ENCODE measurements at regions not wholly inside any gene's neighbourhood (a gene's known extent, or its start where the extent isn't known, plus 50 kb on each side); places are given as distances from the start of the nearest gene placed in this dataset.

DNA sequence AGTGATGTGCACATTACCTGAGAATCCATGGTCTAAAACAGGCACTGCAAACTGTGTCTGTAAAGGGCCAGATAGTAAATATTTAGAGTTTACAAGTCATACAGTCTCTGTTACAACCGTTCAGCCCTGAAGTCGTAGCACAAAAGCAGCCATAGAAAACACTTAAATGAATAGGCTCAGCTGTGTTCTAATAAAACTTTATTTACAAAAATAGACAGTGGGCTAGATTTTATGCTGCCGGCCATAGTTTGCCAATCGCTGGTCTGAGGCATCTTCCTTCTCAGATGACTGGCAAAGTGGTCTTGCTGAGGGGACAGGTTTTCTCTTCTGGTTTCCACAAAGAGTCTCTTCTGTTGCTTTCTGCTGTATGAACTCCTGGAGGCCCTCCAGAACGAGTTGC, 121.7 kb downstream of the EMX2 start:
- ChIA-PET CTCF (no interaction called here), POLR2A (no interaction called here)
- H3K4me3 ChIP-seq (ENCODE audit: low read depth, low read length) = no peak overlapping the region
- DNase-seq (ENCODE audit: low read depth, low spot score) = no peak
- TF ChIP-seq, protein P1, sequence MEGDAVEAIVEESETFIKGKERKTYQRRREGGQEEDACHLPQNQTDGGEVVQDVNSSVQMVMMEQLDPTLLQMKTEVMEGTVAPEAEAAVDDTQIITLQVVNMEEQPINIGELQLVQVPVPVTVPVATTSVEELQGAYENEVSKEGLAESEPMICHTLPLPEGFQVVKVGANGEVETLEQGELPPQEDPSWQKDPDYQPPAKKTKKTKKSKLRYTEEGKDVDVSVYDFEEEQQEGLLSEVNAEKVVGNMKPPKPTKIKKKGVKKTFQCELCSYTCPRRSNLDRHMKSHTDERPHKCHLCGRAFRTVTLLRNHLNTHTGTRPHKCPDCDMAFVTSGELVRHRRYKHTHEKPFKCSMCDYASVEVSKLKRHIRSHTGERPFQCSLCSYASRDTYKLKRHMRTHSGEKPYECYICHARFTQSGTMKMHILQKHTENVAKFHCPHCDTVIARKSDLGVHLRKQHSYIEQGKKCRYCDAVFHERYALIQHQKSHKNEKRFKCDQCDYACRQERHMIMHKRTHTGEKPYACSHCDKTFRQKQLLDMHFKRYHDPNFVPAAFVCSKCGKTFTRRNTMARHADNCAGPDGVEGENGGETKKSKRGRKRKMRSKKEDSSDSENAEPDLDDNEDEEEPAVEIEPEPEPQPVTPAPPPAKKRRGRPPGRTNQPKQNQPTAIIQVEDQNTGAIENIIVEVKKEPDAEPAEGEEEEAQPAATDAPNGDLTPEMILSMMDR (IDR thresholded peaks at IDR 0.05; ENCODE audit: insufficient read depth, low read length, missing control alignments) = no peak

DNA sequence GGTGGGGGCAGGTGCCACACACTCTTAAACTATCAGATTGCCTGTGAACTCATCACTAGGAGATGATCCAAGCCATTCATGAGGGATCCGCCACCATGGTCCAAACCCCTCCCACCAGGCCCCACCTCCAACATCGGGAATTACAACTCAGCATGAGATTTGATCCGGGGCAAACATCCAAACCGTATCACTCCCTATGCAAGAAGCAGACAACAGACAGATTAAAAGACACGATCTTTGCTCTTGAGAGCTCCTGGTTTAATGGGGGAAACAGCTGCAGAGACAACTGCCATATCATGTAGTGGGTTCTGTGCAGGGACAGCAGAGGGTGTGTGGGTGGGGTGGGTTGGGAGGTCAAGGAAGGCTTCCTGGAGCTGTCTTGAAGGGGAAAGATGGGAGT, 123.6 kb downstream of the EMX2 start:
- ChIA-PET POLR2A (interaction anchor here (0.6 kb wide), 1 partner anchor 11 kb away, joined by 3 read pairs; no protein-coding TSS in a partner anchor), CTCF (no interaction called here)
- DNase-seq (ENCODE audit: low read depth, low spot score) = no peak
- no peak overlapping the region for H3K4me3 ChIP-seq (ENCODE audit: low read depth, low read length)
- TF ChIP-seq, protein P1 (IDR thresholded peaks at IDR 0.05; ENCODE audit: insufficient read depth, low read length, missing control alignments) = no peak

DNA sequence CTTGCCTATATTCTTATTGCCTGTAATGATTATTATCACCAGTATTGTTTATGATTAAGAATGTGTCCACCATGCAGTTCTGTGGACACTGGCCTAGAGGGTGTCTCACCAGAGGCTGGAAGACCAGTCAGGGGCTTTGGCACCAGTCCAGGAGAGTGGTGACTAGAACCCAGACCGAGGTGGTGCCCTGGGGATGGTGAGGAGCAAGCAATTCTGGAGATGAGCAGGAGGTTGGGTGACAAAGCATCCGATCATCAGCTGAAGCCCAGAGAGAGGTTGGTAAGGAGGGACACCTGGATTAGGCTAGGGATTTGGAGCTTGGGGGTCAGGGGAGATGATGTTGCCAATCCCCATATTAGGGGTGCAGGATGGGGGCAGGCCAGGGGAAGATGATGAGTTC, 124.4 kb downstream of the EMX2 start:
- CTCF ChIA-PET = no interaction called here
- POLR2A ChIA-PET = no interaction called here
- no peak overlapping the region for H3K4me3 ChIP-seq (ENCODE audit: low read depth, low read length)
- TF ChIP-seq, protein P1 (IDR thresholded peaks at IDR 0.05; ENCODE audit: insufficient read depth, low read length, missing control alignments) = no peak
- DNase-seq (ENCODE audit: low read depth, low spot score) = no peak

DNA sequence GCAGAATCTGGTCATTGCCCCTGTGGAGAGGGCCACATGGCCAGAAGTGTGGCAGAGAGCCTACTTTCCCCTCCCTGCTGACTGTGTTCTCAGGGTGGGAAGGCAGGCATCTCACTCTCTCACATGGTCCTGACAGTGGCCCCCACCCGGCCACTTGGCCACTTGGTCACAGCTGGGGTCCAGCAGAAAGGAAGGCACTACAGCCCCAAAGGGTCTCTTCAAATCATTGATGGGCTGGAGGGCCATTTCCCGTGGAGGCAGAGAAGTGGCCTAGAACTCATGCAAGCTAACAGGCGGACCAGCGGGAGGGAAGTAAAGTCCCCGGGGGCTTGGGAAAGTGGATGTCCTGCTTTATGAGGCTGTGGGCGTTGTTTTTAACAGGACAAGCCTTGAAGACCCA, 125.3 kb downstream of the EMX2 start:
- ChIA-PET CTCF (no interaction called here), POLR2A (no interaction called here)
- DNase-seq (ENCODE audit: low read depth, low spot score) = no peak
- TF ChIP-seq, protein P1 (IDR thresholded peaks at IDR 0.05; ENCODE audit: insufficient read depth, low read length, missing control alignments) = no peak
- no peak overlapping the region for H3K4me3 ChIP-seq (ENCODE audit: low read depth, low read length)

DNA sequence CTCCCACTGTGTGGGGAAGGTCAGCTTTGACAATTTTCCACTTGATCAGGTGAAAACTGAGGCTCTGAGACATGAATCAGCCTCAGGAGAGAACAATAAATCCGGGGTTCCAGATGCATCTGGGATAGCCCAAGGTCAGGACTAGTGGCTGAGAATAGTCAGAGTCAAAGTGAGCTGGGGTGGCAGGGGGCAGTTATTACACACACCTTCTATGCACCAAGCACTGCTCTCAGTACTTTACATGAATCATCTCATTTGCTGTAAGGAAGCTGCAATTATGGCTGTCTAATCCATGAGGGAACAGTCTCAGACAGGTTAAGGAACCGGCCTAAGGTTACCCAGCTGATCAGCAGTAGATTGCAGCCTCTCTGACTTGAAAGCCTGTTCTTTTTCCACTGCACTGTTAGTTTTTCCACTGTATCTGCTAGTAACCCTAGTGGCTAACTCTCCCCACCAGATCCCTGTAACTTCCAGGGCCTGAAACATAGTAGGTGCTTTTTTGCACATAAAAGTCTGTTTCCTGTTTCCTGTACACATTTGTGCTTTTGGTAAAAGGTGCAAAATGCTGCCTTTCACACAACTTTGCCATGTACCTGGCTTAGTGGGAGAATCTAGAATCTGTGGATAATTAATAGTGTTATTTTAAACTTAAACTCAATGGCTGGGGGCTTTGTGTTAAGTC, 125.9 kb downstream of the EMX2 start:
- no peak overlapping the region for H3K4me3 ChIP-seq (ENCODE audit: low read depth, low read length)
- TF ChIP-seq, protein P1 (IDR thresholded peaks at IDR 0.05; ENCODE audit: insufficient read depth, low read length, missing control alignments) = no peak
- ChIA-PET CTCF (no interaction called here), POLR2A (no interaction called here)
- DNase-seq (ENCODE audit: low read depth, low spot score) = no peak

DNA sequence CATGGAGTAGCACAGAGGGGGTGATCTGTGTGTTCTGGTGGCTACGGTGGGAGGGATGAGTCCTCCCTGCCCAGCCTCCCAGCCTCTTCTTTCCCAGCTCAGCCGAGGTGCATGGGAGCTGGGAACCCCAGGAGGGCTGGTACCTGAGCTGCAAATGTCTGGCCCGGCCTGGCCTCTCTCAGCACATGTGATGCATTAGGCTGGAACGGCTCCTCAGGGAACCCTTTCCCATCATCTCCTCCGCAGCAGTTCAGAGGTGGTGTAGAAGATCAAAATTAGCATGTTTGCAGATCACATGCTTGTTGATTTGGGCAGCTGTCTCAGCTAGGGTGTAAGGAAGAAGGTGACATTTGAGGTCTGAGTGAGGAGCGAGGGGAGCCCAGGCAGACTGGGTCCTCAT, 126.6 kb downstream of the EMX2 start:
- DNase-seq (ENCODE audit: low read depth, low spot score) = no peak
- POLR2A ChIA-PET = no interaction called here
- TF ChIP-seq, protein P1 (IDR thresholded peaks at IDR 0.05; ENCODE audit: insufficient read depth, low read length, missing control alignments) = no peak
- CTCF ChIA-PET = no interaction called here
- H3K4me3 ChIP-seq (ENCODE audit: low read depth, low read length) = no peak overlapping the region

All from AG04449 (cell line).